Spleen (tissue), 11 donors: ENCODE measurements at regions not wholly inside any gene's neighbourhood (a gene's known extent, or its start where the extent isn't known, plus 50 kb on each side); places are given as distances from the start of the nearest gene placed in this dataset.
"Not testable (repeated sequence)": the region's sequence is repeated elsewhere in the genome, so short reads cannot be mapped to it uniquely, and the experiment has no call there.

Experiments used
- DNase-seq: peaks from one replicate; pipeline ENCODE4 v3.0.0-alpha.2; 2020
- H3K27ac ChIP-seq, 8 donors: fragments of 200-600 bp; sonication (generic) in 7 of 8; 1 replicate in 4 of 8; 2 replicates in 4 of 8; pipeline versions ENCODE4 v1.5.0 to v1.8.0; 2016 to 2021; ENCODE audit warnings: inconsistent platforms in 4 of 8, mild to moderate bottlenecking in 4 of 8, moderate library complexity in 1 of 8
- H3K27me3 ChIP-seq, 7 donors: fragments of 200-600 bp; sonication (generic) in 6 of 7; replicated peaks in 1 of 7; 1 replicate in 4 of 7; 2 replicates in 3 of 7; pipeline versions ENCODE4 v1.5.0 to v1.8.0; 2016 to 2021; ENCODE audit warnings: inconsistent platforms in 3 of 7, mild to moderate bottlenecking in 1 of 7
- H3K36me3 ChIP-seq, 6 donors: fragments of 200-600 bp; sonication (generic) in 5 of 6; 1 replicate in 4 of 6; 2 replicates in 2 of 6; pipeline versions ENCODE4 v1.5.0 to v1.8.0; 2016 to 2021; ENCODE audit warnings: inconsistent platforms in 2 of 6
- H3K4me1 ChIP-seq, 6 donors: fragments of 200-600 bp; sonication (generic) in 5 of 6; 1 replicate in 3 of 6; 2 replicates in 3 of 6; pipeline versions ENCODE4 v1.5.0 to v1.8.0; 2016 to 2021; ENCODE audit warnings: inconsistent platforms in 3 of 6
- H3K4me3 ChIP-seq, 8 donors: fragments of 200-600 bp; sonication (generic) in 7 of 8; 1 replicate in 4 of 8; 2 replicates in 4 of 8; pipeline versions ENCODE4 v1.5.0 to v1.8.0; 2016 to 2021; ENCODE audit warnings: inconsistent platforms in 4 of 8, mild to moderate bottlenecking in 4 of 8, moderate library complexity in 2 of 8
- H3K9me3 ChIP-seq, 8 donors: fragments of 200-600 bp; sonication (generic) in 7 of 8; 1 replicate in 4 of 8; 2 replicates in 4 of 8; pipeline versions ENCODE4 v1.5.0 to v1.8.0; 2016 to 2021; ENCODE audit warnings: inconsistent platforms in 4 of 8
- POLR2A ChIP-seq, 3 donors: fragments of 450-650 bp; IDR thresholded peaks; one replicate each; pipeline ENCODE4 v1.5.1; 2017; ENCODE audit warnings: antibody characterized with exemption in 3 of 3, mild to moderate bottlenecking in 1 of 3
- POLR2AphosphoS5 ChIP-seq, 3 donors: sonication (generic); formaldehyde crosslinking; IDR thresholded peaks; one replicate each; pipeline ENCODE4 v1.5.1; 2017; ENCODE audit warnings: antibody characterized with exemption in 3 of 3
- WGBS, 5 donors: extraction: QIAGEN DNeasy Blood & Tissue Kit in 3 of 5; methylation state at CpG; one replicate each; pipeline versions ENCODE4 v1.1.5 to v1.1.7; 2013 to 2018; 5-methylcytosine and 5-hydroxymethylcytosine counted together
- intact Hi-C: fragments of 100-400 bp; cut with DNase I; formaldehyde crosslinking; loops from one replicate; pipeline ENCODE4 v1.15.0; 2023; ENCODE audit warnings: low total_unique reads
- TF ChIP-seq, protein P1 (sequence below), 11 experiments: fragments of 200-600 bp in 7 of 11; fragments of 450-650 bp in 4 of 11; sonication (generic) in 4 of 11; IDR thresholded peaks in 8 of 11; conservative IDR thresholded peaks in 3 of 11; 1 replicate in 7 of 11; 2 replicates in 4 of 11; pipeline versions ENCODE4 v1.4.0 to v1.8.0; 2016 to 2021; ENCODE audit warnings: antibody characterized with exemption in 11 of 11, inconsistent platforms in 4 of 11, mild to moderate bottlenecking in 1 of 11
- donor health status: healthy with polysubstance abuse.
- donor health status: DM: no; HTN: no; CAD: no; lungs with moderate emphysema.
- donor health status: DM: no; HTN: no; CAD: no.
- donor health status: Bipolar disorder and iron deficiency.
- donor health status: healthy.
- donor health status: DM: no; HTN: no; CAD: no.
- donor health status: DM: yes; HTN: yes; CAD: no.

DNA sequence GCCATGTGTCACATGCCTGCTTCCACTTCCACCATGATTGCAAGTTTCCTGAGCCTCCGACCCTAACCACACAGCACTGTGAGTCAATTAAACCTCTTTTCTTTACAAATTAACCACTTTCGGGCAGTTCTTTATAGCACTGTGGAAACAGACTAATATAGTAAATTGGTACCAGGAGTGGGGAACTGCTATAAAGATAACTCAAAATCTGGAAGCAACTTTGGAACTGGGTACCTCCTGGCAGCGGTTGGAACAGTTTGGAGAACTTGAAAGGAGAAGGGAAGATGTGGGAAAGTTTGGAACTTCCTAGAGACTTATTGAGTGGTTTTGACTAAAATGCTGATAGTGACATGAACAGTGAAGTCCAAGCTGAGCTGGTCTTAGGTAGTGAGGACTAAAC lies 436.1 kb downstream of the TMEM121 start:
- TF ChIP-seq POLR2AphosphoS5 (IDR thresholded peaks at IDR 0.05) (no peak), POLR2A (IDR thresholded peaks at IDR 0.05) (no peak)
- TF ChIP-seq, protein P1, sequence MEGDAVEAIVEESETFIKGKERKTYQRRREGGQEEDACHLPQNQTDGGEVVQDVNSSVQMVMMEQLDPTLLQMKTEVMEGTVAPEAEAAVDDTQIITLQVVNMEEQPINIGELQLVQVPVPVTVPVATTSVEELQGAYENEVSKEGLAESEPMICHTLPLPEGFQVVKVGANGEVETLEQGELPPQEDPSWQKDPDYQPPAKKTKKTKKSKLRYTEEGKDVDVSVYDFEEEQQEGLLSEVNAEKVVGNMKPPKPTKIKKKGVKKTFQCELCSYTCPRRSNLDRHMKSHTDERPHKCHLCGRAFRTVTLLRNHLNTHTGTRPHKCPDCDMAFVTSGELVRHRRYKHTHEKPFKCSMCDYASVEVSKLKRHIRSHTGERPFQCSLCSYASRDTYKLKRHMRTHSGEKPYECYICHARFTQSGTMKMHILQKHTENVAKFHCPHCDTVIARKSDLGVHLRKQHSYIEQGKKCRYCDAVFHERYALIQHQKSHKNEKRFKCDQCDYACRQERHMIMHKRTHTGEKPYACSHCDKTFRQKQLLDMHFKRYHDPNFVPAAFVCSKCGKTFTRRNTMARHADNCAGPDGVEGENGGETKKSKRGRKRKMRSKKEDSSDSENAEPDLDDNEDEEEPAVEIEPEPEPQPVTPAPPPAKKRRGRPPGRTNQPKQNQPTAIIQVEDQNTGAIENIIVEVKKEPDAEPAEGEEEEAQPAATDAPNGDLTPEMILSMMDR (IDR thresholded peaks at IDR 0.05 in 8 of 11, conservative IDR thresholded peaks at IDR 0.05 in 3 of 11): no peak
- 64 to 81% (median 66%) methylated on average over 3 of the region's 3 CpGs for WGBS, 5 donors
- H3K27me3 ChIP-seq: no peaks in the 10 kb centered on the region
- no peak overlapping the region for H3K4me3 ChIP-seq
- no peaks in the 10 kb centered on the region for H3K4me1 ChIP-seq
- no peak for DNase-seq
- H3K36me3 ChIP-seq: no peaks in the 10 kb centered on the region
- intact Hi-C loops: no loop called here
- peaks cover 0 to 12% (median 4%) of the 10 kb centered on the region in 8 donors for H3K9me3 ChIP-seq
- H3K27ac ChIP-seq: no peak overlapping the region

DNA sequence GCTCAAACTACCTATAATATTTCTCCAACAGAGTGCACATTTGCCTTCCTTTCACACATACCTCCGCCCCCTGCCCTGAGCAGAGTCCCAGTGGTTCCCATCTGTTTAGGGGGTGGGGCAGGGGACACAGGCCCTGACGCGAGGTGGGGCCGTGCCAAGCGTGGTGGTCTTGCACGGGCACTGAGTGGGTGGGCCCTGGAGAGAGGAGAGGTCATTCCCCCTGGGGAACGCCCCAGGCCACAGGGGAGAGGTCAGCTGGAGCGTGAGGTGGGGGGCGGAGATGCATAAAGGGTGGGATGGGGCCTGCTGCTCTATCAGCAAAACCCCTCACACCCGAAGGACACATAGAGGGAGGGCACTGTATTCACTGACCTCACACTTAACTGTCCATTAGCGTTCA lies 441.9 kb downstream of the TMEM121 start:
- no peak overlapping the region for H3K27ac ChIP-seq
- no peak for TF ChIP-seq POLR2A (IDR thresholded peaks at IDR 0.05)
- TF ChIP-seq POLR2AphosphoS5 (IDR thresholded peaks at IDR 0.05): no peak
- TF ChIP-seq, protein P1 (IDR thresholded peaks at IDR 0.05 in 8 of 11, conservative IDR thresholded peaks at IDR 0.05 in 3 of 11): no peak
- DNase-seq: no peak
- intact Hi-C loops: no loop called here
- H3K27me3 ChIP-seq: no peaks in the 10 kb centered on the region
- no peaks in the 10 kb centered on the region for H3K9me3 ChIP-seq
- 75 to 87% (median 77%) methylated on average over 10 to 11 of the region's 11 CpGs for WGBS, 5 donors
- H3K36me3 ChIP-seq: no peaks in the 10 kb centered on the region
- H3K4me1 ChIP-seq: peaks cover 0 to 9% (median 0%) of the 10 kb centered on the region in 6 donors
- no peak overlapping the region for H3K4me3 ChIP-seq

DNA sequence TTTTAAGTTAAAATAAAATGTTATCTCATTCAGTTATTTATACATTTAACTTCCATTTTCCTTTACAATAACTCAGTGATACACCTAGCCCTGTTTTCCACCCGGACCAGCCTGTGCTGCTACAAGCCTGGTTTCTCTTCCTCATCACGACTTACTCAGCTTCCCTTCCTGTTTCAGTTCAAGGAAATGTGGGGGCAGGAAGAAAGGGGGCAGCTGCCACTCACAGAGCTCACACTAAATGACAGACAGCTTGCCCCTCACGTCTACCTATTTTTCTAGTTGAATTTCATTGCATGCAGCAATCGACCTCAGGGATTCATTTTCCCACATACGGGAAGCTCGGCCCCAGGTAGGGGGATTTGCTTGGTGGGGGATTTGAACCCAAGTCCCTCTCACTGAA lies 442.6 kb downstream of the TMEM121 start:
- intact Hi-C loops, H3K36me3 ChIP-seq: not testable (repeated sequence)
- WGBS, 5 donors: 49 to 53% (median 50%) methylated on average over 6 of the region's 6 CpGs

DNA sequence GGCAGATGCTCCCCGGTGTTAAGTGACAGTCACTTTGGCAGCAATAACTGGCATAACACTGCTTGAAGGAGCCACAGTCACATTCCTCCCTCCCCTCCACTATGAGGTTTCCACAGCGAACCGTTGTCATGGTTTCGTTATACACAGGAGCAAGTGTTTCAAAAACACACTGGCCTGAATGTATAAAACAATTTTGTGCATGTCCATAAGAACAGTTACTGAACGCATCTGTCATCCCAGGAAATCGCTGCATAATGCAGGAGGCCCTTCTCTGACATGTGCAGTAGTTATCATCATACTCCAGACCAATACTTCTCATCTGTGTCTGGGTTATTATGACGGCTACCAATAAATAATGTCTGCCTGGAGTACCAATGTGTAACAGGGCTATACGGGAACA lies 444.4 kb downstream of the TMEM121 start:
- DNase-seq, H3K9me3 ChIP-seq, H3K36me3 ChIP-seq, intact Hi-C loops, H3K4me1 ChIP-seq, H3K27ac ChIP-seq, H3K4me3 ChIP-seq: not testable (repeated sequence)
- WGBS, 5 donors: 81 to 90% (median 88%) methylated on average over 4 to 8 of the region's 8 CpGs
- H3K27me3 ChIP-seq: peaks cover 0 to 14% (median 0%) of the 10 kb centered on the region in 7 donors

More for the DNA sequence above, 442.6 kb downstream of the TMEM121 start:
- H3K9me3 ChIP-seq, DNase-seq, H3K4me1 ChIP-seq, H3K27ac ChIP-seq, H3K27me3 ChIP-seq, H3K4me3 ChIP-seq: not testable (repeated sequence)

DNA sequence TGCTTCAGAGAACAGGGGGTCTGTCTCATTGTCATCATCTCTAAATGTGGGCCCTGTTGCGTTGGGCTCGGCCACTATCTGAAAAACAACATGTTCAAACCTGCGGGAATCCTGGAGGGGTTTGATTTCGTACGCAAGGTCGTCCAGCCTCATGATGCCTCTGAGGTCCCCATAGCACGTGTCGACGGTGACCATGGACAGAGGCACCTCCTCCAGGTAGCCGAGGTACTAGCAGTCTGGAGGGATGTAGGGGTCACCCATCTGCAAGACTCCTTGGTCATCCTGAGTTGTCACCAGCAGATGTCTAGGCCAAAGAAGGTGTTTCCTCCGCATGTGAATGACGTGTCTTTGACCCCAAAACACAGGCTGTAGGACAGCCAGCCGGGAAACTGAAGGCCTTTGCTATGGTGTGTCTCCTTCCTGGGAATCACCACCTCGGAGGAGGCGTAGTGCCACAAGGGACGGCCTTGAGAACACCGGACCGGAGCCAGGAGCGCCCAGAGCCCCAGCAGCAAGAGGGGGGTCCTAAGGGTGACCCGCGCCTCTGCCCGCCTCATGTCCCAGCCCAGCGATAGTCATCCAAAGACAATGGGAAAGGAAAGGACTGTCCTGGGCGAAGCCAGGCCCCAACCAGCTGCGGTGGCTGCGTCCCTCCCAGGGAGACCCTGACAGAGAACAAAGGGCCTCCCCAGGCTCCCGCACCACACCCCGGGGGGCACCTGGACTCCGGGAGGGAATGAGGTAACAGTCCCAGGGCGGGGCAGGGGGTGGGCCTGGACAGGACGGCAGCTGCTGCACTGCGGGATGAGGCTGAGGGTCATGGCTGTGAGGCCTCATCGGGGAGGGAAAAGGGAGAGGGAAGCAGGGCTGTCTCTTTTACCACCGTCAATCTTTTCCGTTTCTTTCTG lies 445.5 kb downstream of the TMEM121 start:
- peaks cover 0 to 14% (median 0%) of the 10 kb centered on the region in 7 donors for H3K27me3 ChIP-seq
- no peak for TF ChIP-seq POLR2AphosphoS5 (IDR thresholded peaks at IDR 0.05)
- TF ChIP-seq, protein P1 (IDR thresholded peaks at IDR 0.05 in 8 of 11, conservative IDR thresholded peaks at IDR 0.05 in 3 of 11): no peak
- no peak for TF ChIP-seq POLR2A (IDR thresholded peaks at IDR 0.05)
- no peaks in the 10 kb centered on the region for H3K36me3 ChIP-seq
- intact Hi-C loops: no loop called here
- no peaks in the 10 kb centered on the region for H3K9me3 ChIP-seq
- no peak overlapping the region for H3K27ac ChIP-seq
- no peak for DNase-seq
- 84 to 91% (median 87%) methylated on average over 28 to 35 of the region's 35 CpGs for WGBS, 5 donors
- H3K4me3 ChIP-seq: no peak overlapping the region
- peaks cover 0 to 9% (median 0%) of the 10 kb centered on the region in 6 donors for H3K4me1 ChIP-seq
